ENCODE measurements at regions not wholly inside any gene's neighbourhood (a gene's known extent, or its start where the extent isn't known, plus 50 kb on each side); places are given as distances from the start of the nearest gene placed in this dataset.
"Not testable (repeated sequence)": the region's sequence is repeated elsewhere in the genome, so short reads cannot be mapped to it uniquely, and the experiment has no call there.

DNA sequence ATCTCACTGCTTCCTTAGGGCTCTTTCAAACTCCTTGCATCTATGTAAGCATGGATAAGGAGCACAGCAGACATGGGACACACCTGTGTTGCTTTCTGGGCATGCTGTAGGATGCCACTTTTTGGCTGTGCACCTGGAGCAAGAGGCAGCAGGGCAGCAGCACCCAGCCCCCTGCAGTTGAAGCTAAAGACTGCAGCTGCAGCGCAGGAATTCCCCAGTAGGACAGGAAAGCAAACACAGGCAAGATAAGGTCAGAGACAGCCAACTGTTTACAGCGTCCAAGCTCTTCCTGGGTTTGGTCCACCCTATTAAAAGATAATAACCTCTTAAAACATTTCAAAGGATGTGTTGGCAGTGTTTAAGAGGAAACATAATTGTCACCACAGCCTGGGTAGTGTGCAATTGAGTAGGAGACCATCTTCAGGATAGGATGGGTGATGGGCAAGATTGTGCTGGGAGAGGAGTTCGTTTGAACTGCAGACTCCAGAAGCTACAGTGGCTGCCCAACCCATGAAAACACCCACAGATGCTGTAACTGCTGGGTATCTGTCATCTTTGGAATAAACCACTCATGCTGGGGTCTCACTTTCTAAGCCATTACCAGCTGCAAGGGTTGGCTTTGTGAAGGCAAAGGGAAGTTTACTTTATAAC is 242.3 kb upstream of the PLGLB1 start:
- not testable (repeated sequence) for DNase-seq (ENCODE audit: low read depth)

DNA sequence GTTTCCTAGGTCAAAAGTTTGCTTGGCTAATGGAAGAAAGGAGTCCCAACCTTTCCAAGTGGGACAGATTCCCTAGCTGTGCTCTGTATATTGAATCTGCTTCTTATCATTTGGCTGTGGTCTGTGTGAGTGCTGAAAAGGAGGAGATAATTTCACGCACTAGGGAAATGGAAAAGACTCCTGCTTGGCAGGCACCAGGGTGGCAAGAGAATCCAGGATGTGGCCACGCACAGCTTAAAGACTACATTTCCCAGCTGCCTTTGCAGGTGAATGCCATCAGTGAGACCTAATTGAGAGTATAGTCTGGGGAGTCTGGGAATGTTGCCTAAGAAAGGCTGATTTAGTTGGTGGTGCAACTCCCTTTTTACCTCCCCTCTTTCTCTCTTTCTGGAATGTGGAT is 253.5 kb upstream of the PLGLB1 start:
- DNase-seq (ENCODE audit: low read depth), result not testable (repeated sequence)

DNA sequence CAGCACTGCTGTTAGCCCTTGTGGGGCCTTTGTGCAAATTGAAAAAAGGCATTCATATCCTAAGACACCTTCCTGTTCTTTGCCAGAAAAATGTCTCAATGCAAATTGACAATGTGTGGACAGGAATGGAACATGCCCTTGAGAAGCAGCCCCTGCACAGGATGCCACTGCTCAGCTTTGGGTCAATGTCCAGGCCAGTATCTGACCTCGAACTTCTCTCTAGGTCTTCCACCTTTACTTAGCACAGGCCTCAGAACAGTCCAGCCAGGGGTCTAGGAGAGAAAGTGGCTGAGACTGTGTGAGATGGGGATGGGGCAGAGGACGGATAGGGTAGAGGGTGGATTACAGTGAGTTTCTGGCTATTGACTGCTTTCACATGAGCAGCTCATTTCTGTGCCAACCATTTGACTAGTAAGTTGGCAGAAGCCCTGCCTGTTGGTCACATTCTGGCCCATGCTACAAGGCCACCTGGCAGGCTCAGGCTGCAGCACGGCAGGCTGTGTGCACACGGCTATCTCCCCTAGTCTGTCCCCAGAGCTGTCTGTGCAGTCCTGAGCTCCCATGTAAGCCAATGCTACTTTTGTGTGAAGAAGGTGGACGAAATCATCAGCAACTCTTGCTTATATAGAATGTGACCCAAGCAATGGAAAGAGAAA is 254.5 kb upstream of the PLGLB1 start:
- DNase-seq (ENCODE audit: low read depth), result not testable (repeated sequence)

DNA sequence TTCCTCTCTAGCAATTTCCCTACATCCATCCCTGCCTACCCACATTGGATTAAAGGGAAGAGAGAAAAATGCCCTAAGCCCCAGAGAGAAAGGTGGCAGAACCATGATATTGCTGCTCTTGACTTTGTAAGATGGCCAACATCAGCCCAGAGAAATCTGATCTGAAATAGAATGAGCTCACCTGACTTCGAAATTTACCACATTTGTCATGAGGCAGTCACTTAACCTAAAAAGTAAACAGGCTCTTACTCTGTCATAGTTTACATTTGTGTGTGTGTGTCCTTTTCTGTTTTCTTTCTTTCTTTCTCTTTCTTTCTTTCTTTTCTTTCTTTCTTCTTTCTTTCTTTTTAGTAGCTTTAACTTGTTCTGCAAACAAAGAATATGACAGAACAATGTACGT is 255.0 kb upstream of the PLGLB1 start:
- DNase-seq (ENCODE audit: low read depth), result not testable (repeated sequence)

- DNase-seq (ENCODE audit: low read depth), result not testable (repeated sequence)
These were observed 256.1 kb upstream of the PLGLB1 start for GRCh38 chr2:87277734-87278133.

DNA sequence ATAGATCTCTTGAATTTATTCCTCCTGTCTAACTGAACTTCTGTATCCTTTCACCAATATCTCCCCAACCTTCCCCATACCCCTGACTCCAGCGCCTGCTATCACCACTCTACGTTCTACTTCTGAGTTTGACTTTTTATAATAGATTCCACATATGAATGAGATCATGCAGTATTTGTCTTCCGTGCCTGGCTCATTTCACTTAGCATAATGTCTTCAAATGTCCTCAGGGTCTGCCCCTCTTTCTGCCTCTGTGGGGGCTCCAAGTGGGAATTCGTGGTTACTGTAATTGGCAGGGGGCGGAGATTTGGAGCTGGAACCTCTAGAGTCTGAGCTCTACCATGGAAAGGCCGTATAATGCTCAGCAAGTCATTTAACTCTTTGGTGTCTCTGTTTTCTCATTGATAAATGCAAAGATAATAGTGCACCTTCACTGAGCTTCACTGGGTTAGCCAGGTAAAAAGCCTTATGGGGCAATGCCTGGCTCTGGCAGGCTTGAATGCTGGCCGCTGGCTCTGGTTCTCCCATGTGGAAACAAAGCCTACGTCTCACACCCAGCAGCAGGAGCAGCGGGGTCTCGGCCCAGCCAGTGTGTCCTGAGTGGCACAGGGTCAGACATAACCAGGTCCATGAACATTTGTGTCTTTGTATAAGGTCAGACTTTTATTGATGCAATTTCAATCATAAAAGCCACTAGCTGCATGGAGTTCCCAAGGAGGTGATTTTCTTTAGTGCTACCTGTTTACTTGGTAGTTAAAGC is 259.1 kb upstream of the PLGLB1 start:
- not testable (repeated sequence) for DNase-seq (ENCODE audit: low read depth)

DNA sequence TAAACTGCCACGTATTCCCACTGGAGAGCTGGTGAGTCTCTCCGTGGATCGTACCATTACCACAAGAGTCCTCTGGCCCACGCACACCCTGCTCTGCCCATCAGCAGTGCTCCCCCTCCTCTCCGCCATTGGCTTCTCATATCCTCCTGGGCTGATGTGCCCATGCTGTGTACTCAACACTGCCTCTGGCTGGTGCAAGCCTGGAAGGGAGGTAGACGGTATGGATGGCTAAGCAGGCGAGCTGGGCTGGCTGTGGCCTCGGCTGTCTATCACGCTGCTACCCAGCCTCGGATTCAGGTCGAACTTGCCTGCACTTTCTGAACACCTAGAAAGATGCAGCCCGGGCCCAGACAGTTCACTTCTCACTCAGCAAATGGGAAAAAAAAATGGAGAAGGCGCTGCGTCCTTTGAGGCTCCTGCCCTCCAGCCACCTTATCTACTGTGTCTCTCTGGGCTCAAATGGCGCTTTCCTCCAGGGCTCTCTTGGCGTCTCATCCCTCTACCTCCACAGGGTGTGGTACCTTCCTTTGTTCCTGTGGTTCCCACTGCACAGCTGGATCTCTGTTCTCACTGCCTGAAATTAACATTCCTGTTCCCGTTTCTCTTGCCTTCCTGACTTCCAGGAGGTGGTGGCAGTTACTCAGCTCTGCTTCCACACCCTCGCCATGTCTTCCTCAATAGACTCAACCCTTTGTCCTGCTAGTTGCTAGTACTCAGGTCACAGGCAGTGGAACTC is 262.3 kb upstream of the PLGLB1 start:
- DNase-seq (ENCODE audit: low read depth), result not testable (repeated sequence)

GRCh38 chr2:87284471-87284772 is 262.8 kb upstream of the PLGLB1 start:
- not testable (repeated sequence) for DNase-seq (ENCODE audit: low read depth)

DNA sequence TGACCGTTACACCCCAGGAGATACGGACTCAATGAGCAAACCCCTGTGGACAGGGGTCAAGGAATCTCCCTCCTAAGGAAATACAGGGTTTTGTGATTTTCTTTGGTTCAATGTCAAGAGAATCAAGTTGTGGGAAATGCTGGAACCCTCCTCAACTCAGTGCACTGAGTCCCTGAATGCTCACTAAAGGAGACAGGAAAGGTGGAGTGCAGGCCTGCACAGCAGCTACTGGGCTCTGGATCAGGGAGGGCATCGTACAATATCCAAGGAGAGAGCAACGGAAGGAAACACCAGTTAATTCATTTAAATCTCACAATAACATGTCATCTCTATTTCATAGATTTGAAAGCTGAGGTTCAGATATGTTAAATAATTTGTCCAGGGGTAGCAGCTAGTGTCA is 263.5 kb upstream of the PLGLB1 start:
- not testable (repeated sequence) for DNase-seq (ENCODE audit: low read depth)

DNA sequence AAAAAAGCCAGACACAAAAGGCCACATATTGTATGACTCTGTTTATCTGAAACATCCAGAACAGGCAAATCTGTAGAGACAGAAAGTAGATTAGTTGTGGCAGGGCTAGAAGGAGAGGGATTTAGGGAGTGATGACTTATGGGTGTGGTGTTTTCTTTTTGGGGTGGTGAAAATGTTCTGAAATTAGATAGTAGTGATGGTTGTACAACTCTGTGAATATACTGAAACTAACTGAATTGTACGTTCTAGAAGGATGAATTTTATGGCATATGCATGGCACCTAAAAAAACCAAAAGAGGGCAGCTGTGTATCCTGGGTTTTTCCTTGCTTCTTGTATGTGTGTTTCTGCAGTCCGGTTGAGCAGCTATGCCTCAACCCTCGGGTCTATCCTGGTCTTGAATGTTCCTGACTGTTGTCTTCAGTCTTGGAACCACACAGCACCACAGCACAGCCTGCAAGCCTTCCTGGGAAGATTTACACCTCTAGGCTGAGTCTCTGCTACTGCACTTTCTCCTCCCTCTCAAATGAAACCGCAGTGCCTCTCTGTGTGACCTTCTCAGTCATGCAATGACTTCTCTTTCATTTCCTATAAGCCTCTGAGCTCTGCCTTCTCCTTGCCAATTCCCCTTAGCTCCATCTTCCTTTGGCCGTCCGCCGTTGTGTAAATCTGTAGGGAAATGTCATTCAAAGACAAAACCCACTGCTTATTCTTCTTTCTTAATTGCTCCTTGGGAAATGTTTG is 269.1 kb upstream of the PLGLB1 start:
- not testable (repeated sequence) for DNase-seq (ENCODE audit: low read depth)

DNA sequence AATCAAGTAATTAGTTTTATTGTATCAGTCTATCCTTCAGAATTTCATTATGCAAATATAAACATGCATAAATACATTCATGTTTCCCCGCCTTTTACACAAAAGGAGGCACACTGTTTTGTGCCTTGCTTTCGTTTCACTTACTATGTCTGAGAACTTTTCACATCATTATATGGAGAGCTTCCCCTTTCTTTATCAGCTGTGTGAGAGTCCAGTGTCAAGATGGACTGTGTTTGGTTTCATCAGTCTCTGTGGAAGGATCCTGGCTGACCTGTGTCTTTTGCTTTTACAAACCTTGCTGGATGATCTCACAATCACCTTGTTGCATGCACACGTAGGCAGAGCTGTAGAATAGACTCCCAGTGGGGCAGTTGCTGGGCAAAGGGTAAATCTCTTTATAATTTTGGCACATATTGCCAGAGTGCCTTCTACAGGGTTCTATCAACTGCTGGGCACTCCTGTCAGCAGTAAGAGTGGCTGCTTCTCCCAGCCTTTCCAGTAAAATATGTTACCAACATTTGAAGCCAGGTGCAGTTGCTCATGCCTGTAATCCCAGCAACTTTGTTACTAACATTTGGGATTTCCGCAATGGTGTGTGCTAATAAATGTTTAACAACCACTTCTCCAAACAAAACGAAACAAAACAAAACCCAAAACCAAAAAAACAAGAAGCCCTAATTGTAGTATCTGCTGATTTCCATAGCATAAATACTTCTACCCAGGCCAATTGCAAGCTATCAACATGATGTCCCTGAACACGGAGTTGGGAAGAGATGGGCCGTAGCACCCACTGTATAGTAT is 270.0 kb upstream of the PLGLB1 start:
- DNase-seq (ENCODE audit: low read depth), result not testable (repeated sequence)

- DNase-seq (ENCODE audit: low read depth), result not testable (repeated sequence)
These were observed 272.4 kb upstream of the PLGLB1 start for GRCh38 chr2:87293931-87294594.

- DNase-seq (ENCODE audit: low read depth), result not testable (repeated sequence)
These were observed 273.5 kb upstream of the PLGLB1 start for GRCh38 chr2:87295135-87295534.

DNA sequence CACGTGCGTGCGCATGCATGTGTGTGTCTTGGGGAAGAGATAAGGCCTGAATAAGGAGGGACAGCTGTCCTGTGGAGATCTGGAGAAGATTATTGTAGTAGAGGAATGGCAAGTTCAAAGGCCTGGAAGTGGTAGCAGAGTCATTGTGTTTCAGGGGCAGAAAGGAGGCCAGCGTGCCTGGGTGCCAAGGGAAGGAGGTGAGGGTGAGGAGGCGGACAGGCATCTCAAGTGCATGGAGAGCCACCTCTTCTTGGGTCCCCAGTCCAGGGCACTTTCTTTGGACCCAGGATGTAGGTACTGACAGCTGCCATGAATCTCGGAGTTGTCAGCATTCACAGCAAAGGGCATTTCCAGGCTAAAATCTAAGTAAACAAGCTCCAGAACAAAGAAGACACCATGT is 279.7 kb upstream of the PLGLB1 start:
- DNase-seq (ENCODE audit: low read depth), result not testable (repeated sequence)

- DNase-seq (ENCODE audit: low read depth), result not testable (repeated sequence)
These were observed 280.2 kb upstream of the PLGLB1 start for GRCh38 chr2:87301871-87302270.

DNA sequence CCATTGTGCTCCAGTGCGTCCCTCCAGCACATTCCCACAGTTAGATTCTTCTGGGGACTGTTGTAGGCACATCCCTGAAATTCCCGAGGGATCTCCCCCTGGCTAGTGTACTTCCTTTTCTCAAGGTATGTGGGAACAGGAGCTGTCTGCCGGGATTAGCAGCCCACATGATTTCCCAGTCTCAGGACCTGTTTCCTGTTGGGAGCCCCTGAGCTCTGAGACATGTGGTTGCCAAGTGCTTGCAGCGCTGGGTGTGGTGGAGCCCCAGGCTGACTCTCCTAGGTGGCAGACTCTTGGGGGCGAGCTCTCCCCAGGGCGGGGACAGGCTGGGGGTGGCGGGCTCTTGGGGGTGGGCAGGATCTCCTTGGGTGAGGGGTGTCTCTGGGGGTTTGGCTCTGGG is 287.0 kb upstream of the PLGLB1 start:
- not testable (repeated sequence) for DNase-seq (ENCODE audit: low read depth)

DNA sequence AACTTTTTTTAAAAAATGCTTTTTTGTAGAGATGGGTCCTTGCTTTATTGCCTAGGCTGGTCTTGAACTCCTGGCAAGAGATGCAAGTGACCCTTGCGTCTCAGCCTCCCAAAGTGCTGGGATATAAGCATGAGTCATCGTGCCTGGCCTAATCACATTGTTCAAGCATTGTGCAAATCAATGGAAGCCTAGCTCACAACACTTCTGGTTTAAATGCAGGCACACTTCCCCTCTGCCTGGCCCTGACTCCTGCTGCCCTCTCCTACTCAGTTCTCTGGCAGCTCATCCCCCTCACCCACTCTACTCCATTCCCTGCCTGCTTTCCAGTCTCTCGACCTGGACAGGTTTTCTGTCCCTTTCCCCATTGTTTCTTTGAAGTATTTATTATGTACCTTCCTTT is 288.1 kb upstream of the PLGLB1 start:
- not testable (repeated sequence) for DNase-seq (ENCODE audit: low read depth)

GRCh38 chr2:87311896-87312441 is 290.3 kb upstream of the PLGLB1 start:
- DNase-seq (ENCODE audit: low read depth), result not testable (repeated sequence)

- not testable (repeated sequence) for DNase-seq (ENCODE audit: low read depth)
These were observed 293.0 kb upstream of the PLGLB1 start for GRCh38 chr2:87314622-87315021.

All from stimulated activated CD4-positive, alpha-beta T cell treated with anti-CD3 and anti-CD28 coated beads, Interleukin-2, amount 100 ng/mL, for 4 hours (primary cell).